SHP77 treated with DMSO at 0.1 percent for 48 hours (cell line): ENCODE measurements at regions not wholly inside any gene's neighbourhood (a gene's known extent, or its start where the extent isn't known, plus 50 kb on each side); places are given as distances from the start of the nearest gene placed in this dataset.

ENCODE experiments used
- DNase-seq: peaks from one replicate; lab custom pipeline; 2025; lab: John Stamatoyannopoulos, UW

- no peak for DNase-seq
Measured at GRCh38 chr20:40225596-40225995, 463.4 kb downstream of the MAFB start.

DNA sequence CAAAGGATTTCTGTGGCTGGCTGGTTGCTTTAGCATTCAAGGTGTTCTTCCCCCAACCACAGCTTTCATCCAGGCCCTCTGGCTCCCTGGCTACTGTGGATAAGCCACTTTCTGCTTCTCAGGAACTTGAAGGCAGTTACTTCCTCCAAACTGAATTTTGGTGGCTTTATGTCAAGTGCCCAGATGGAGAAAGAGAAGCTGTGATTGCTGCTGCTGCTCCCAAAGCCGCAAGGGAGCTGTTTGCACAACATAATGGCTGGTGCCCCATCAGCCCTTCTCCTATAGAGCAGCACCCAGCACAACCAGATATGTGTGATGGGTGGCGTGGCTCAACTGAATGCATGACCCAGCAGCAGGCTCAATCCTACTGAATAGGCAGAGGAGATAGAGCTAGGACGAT is 465.2 kb downstream of the MAFB start:
- DNase-seq, result no peak

- DNase-seq, result no peak
Measured at GRCh38 chr20:40218971-40219370, 470.1 kb downstream of the MAFB start.

DNA sequence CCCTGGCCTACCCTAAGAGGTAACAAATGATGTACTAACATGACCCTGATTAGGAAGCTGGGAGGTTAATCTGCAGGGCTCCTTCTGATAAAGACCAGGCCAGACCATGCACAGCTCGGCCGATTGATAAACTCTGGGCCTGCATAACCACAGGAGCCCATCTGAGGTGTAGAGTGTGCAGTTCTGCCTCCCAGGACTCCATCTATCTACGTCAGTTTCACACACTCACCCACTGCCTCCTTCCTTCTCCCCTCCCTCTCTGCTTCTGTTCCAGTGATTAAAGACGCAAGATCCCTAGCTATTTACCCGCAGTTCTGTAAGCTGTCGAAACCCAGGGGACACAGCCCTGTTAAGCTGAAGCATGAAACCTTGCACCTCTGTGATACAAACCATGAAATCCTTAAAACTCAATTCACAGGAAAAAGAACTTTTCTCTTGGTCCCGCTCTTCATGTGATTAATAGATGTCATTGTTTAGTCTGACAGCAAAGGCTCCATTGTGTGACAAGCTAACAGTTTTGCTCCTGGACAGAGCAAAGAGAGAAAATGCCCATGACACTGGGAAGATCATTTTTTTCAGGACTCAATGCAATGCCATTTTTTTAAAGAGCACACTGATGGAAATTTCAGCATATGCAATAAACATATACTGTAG is 470.6 kb downstream of the MAFB start:
- DNase-seq, result no peak

DNA sequence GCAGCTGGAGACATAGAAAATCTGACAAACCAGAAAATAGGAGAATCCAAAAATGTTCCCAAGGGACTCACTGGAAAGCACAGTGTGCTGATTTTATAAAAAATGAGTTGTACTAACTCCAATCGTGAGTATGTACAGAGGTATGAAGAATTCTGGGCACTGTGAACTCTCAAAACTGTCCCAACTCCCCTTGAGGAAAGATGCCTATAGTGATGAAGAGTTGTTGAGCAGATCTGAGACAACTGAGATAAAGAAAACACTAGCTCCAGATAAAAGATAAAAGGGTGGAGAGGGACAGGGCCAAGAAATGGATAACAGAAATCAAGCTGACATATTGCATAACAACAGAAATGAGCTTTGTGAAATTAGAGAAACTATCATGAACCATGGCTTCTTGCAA is 481.4 kb downstream of the MAFB start:
- no peak for DNase-seq

DNA sequence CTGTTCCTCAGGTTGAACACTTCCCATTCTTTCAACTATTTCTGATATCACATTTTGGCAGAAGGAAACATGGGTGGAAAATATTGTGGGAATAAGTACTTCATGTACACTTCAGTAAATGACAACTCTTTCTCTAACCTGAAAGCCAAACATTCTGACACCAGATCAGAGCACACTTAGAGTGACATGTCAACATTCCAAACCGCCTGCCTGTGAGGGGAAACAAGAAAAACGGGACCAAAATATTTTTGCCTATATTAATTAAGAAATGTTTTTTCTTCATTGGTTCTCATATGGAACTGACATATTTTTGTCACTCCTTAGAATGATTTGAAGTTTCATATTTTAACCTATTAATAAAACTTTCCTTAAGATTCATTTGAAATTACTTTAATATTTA is 483.1 kb downstream of the MAFB start:
- no peak for DNase-seq

DNA sequence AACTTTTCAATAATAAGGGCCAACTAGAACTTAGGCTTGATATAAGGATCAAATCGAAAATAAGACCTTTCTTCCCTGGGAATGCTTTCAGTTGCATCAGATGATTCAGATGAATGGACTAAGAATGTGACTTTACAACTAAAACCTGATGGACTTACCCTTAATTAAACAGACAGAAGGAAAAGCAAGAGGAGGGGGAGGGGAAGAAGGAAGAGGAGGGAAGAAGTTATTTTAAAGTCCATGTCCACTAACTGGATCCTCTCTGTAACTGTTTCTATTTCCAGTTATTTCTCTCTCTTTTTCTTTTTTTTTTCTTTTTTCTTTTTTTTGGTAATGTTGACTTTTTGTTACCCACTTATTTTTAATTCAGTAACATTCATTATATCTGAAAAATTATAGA is 486.0 kb downstream of the MAFB start:
- no peak for DNase-seq

DNA sequence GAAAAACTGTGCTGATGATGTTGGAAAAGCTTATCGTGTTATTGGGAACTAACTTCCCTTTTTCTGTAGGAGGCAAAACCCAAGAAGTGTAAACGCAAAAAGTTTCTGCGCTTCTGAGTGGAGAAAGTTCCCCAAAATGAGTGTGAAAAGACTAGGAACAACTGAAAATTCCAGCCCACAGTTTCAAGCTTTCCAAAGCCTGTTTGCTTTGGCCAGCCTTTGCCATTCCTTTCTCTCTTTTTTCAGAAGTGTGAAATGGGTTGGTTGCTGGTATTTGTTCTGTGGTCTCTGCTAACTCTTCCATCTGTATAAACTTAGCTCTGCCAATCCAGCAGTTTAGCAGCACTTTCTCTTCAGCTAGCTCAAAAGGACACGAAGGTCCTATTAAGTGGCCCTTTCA is 491.3 kb downstream of the MAFB start:
- DNase-seq, result no peak

GRCh38 chr20:40196846-40197436 is 492.1 kb downstream of the MAFB start:
- no peak for DNase-seq

- DNase-seq, result no peak
Measured at GRCh38 chr20:40195742-40196141, 493.3 kb downstream of the MAFB start.

DNA sequence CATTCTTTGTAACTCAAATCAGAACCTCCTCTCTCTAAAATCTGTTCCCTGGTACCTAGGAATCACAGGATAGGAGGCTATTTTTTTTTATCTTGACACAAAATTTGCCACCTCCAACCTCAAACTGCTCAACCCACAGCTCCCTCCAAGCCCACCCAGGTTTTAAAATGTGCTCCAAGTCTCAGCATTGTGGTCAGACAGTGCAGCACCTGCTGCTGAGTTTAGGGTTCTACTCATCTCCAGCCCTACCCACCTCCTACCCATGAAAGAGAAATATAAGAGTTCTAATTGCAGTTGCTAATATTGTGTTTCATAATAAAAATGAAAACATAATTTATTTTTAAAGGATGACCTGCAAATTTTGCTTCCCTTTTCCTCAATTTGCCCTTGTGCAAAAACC is 496.5 kb downstream of the MAFB start:
- no peak for DNase-seq

DNA sequence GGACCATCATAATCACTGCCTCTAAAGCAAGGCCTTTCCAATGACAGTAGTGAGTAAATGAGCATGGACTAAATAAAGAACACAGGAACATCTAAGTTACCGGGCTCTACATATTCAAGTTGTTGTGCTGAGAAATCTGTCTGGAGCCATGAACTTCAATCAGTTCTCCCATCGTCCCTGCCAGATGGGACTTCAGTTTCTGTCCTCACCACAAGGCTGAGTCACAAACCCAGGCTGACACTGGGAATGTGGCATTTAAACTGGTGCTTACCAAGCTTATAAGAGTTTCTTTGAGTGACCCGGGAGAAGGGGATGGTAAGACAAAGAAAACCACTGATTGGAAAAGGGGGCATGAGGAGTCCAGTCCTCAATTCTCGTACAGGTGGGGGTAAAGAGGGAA is 497.0 kb downstream of the MAFB start:
- no peak for DNase-seq

DNA sequence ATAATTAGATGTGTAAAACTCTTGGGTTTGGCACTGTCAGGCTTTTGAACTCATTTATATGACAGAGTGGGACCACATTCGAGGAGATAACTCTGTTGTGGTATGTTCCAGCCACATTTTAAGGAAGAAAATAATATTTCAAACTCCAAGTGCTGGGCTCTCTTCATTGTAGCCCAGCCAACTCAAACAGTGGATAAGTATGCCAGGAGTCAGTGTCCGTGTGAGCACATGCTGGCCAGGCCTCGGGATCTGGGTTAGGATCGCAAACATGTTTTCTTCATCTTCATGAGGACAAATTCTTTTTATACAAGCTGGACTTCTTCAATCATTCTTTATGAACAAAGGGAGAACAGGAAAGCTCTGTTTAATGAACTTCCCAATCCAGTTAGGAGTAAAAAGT is 497.5 kb downstream of the MAFB start:
- no peak for DNase-seq

GRCh38 chr20:40189621-40190020 is 499.4 kb downstream of the MAFB start:
- DNase-seq, result no peak

- no peak for DNase-seq
Measured at GRCh38 chr20:40188319-40188718, 500.7 kb downstream of the MAFB start.

- no peak for DNase-seq
Measured at GRCh38 chr20:40186826-40187225, 502.2 kb downstream of the MAFB start.

DNA sequence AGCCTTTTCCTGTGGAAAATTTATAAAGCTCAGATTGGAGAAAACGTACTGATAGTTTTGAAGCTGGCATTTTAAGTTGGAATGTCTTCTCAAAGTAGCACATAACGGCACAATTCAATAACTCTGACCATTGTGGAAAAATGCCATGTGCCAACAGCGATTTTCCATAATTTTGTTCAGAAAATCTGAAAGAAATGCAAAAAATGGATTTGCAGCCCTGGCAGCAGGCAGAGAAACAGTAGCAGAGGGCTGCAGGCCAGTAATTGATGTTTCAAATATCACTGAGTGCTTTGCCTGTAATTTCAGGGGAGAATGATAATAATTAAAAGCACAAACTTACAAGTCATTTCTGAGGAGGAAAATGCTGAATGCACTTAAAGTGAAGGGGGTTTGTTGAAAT is 507.4 kb downstream of the MAFB start:
- DNase-seq, result no peak

GRCh38 chr20:40176098-40176841 is 512.8 kb downstream of the MAFB start:
- DNase-seq, result no peak

- no peak for DNase-seq
Measured at GRCh38 chr20:40175296-40175695, 513.7 kb downstream of the MAFB start.

- no peak for DNase-seq
Measured at GRCh38 chr20:40173872-40174271, 515.2 kb downstream of the MAFB start.

GRCh38 chr20:40168981-40169620 is 519.9 kb downstream of the MAFB start:
- DNase-seq, result no peak

GRCh38 chr20:40161391-40161790 is 527.6 kb downstream of the MAFB start:
- no peak for DNase-seq

GRCh38 chr20:40160097-40160550 is 528.9 kb downstream of the MAFB start:
- peak; percentile 5 for DNase-seq
